ENCODE measurements at regions not wholly inside any gene's neighbourhood (a gene's known extent, or its start where the extent isn't known, plus 50 kb on each side); places are given as distances from the start of the nearest gene placed in this dataset.

- Histone ChIP-seq H3K36me3 (ENCODE audit: control insufficient read depth, insufficient read depth, low read length) (no peaks in the 10 kb centered on the region; the same call in 1 of the 2 replicates), H3K4me3 (ENCODE audit: low read depth, low read length) (no peak overlapping the region), H3K9me3 (no peaks in the 10 kb centered on the region), H3K4me1 (peaks cover 16% of the 10 kb centered on the region), H3K27me3 (replicated peaks; ENCODE audit: control insufficient read depth, insufficient read depth, low read length) (no peaks in the 10 kb centered on the region)
- TF ChIP-seq, protein P1, sequence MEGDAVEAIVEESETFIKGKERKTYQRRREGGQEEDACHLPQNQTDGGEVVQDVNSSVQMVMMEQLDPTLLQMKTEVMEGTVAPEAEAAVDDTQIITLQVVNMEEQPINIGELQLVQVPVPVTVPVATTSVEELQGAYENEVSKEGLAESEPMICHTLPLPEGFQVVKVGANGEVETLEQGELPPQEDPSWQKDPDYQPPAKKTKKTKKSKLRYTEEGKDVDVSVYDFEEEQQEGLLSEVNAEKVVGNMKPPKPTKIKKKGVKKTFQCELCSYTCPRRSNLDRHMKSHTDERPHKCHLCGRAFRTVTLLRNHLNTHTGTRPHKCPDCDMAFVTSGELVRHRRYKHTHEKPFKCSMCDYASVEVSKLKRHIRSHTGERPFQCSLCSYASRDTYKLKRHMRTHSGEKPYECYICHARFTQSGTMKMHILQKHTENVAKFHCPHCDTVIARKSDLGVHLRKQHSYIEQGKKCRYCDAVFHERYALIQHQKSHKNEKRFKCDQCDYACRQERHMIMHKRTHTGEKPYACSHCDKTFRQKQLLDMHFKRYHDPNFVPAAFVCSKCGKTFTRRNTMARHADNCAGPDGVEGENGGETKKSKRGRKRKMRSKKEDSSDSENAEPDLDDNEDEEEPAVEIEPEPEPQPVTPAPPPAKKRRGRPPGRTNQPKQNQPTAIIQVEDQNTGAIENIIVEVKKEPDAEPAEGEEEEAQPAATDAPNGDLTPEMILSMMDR (IDR thresholded peaks at IDR 0.05; ENCODE audit: insufficient read depth in 1 of 2, low read depth in 1 of 2, low read length in 1 of 2, severe bottlenecking in 1 of 2, unreplicated experiment in 1 of 2), result no peak
- POLR2A ChIA-PET, result interaction anchor here (0.5 kb wide), 1 partner anchor 31 kb away, joined by 4 read pairs; no protein-coding TSS in a partner anchor
- Mint-ChIP-seq H3K4me3 (ENCODE audit: unreplicated experiment) (no peak overlapping the region), H3K9me3 (ENCODE audit: unreplicated experiment) (no peaks in the 10 kb centered on the region), H3K27ac (ENCODE audit: unreplicated experiment) (no peak overlapping the region), H3K4me1 (ENCODE audit: low read depth, unreplicated experiment) (peaks cover 11% of the 10 kb centered on the region), H3K27me3 (ENCODE audit: insufficient read depth, unreplicated experiment) (no peaks in the 10 kb centered on the region), H3K36me3 (ENCODE audit: insufficient read depth, unreplicated experiment) (no peaks in the 10 kb centered on the region)
- intact Hi-C loops (cut with micrococcal nuclease; ENCODE audit: unreplicated experiment), result no loop called here
- CTCF ChIA-PET, result no interaction called here
- BruUV-seq (replicated peaks), result no TSS peak
- DNase-seq, result peak; percentile 38 to 68
Observed at GRCh38 chr2:172329774-172330671, 97.4 kb upstream of the ITGA6 start.

DNA sequence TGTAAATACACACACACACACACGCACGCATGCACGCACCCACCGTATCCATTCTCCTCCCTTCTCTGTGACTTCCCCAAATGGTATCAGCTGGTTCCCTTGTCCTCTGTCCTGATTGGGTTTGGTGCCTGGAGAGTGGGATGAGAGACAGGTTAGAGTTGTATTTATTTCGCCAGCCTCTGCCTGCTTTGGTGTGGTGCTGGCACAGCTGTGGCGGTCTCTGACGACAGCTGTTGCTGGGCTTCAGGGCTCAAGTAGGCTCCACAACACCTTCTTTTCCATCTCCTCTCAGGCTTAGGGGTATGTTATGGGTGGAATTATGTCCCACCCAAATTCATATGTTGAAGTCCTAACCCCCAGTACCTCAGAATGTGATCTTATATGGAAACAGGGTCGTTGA is 94.9 kb upstream of the ITGA6 start:
- Mint-ChIP-seq H3K4me3 (ENCODE audit: unreplicated experiment) (no peak overlapping the region), H3K27ac (ENCODE audit: unreplicated experiment) (no peak overlapping the region), H3K9me3 (ENCODE audit: unreplicated experiment) (no peaks in the 10 kb centered on the region), H3K36me3 (ENCODE audit: insufficient read depth, unreplicated experiment) (peaks cover 6% of the 10 kb centered on the region), H3K27me3 (ENCODE audit: insufficient read depth, unreplicated experiment) (no peaks in the 10 kb centered on the region), H3K4me1 (ENCODE audit: low read depth, unreplicated experiment) (peaks cover 17% of the 10 kb centered on the region)
- no peaks in the 10 kb centered on the region for H3K27me3 ChIP-seq (replicated peaks; ENCODE audit: control insufficient read depth, insufficient read depth, low read length)
- ChIA-PET POLR2A (no interaction called here), CTCF (no interaction called here)
- no TSS peak for BruUV-seq (replicated peaks)
- intact Hi-C loops (cut with micrococcal nuclease; ENCODE audit: unreplicated experiment), result no loop called here
- TF ChIP-seq, protein P1 (IDR thresholded peaks at IDR 0.05; ENCODE audit: insufficient read depth in 1 of 2, low read depth in 1 of 2, low read length in 1 of 2, severe bottlenecking in 1 of 2, unreplicated experiment in 1 of 2), result no peak
- no peaks in the 10 kb centered on the region; the same call in 1 of the 2 replicates for H3K36me3 ChIP-seq (ENCODE audit: control insufficient read depth, insufficient read depth, low read length)
- H3K4me3 ChIP-seq (ENCODE audit: low read depth, low read length), result no peak overlapping the region
- H3K9me3 ChIP-seq, result no peaks in the 10 kb centered on the region
- peaks cover 33% of the 10 kb centered on the region for H3K4me1 ChIP-seq
- DNase-seq, result no peak

DNA sequence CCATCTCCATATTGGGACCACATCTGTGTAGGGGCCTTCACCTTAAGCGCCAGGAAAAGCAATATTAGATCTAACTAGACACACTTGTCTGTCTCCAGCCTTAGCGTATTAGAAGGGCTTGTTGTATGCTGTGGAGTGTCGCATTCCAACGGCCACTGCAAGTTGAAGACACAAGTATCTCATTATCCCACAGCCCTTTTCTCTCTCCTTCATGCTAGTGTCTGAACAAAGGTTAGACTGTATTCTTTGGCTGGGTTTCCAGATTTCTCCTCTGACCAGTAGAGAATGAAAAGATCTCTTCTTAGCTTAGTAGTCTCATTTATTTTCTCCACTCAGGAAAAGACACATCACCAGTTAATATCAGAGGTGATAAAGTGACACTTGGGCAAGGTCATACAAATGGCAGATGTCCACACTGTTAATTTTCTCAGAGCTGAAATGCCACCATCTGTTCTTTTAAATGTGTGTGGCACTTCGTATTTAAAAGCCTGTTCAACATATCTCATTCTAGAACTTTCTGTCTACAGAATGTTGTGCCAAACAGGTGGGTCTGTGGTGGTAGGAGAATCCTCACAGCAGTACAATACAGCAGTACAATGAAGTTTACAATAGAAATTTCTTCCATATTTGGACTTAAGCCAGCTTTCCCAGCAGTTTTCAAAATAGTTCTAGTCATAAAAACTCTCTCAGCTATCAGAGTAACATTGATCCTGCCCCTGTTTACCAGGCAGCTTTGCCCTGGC is 94.0 kb upstream of the ITGA6 start:
- Histone ChIP-seq H3K4me3 (ENCODE audit: low read depth, low read length) (no peak overlapping the region), H3K36me3 (ENCODE audit: control insufficient read depth, insufficient read depth, low read length) (no peaks in the 10 kb centered on the region; the same call in 1 of the 2 replicates), H3K4me1 (peaks cover 33% of the 10 kb centered on the region), H3K27me3 (replicated peaks; ENCODE audit: control insufficient read depth, insufficient read depth, low read length) (no peaks in the 10 kb centered on the region), H3K9me3 (no peaks in the 10 kb centered on the region)
- no peak for DNase-seq
- no peak overlapping the region for H3K4me3 Mint-ChIP-seq (ENCODE audit: unreplicated experiment)
- H3K36me3 Mint-ChIP-seq (ENCODE audit: insufficient read depth, unreplicated experiment), result peaks cover 6% of the 10 kb centered on the region
- ChIA-PET CTCF (no interaction called here), POLR2A (no interaction called here)
- H3K4me1 Mint-ChIP-seq (ENCODE audit: low read depth, unreplicated experiment), result peaks cover 17% of the 10 kb centered on the region
- no peak overlapping the region for H3K27ac Mint-ChIP-seq (ENCODE audit: unreplicated experiment)
- BruUV-seq (replicated peaks), result no TSS peak
- intact Hi-C loops (cut with micrococcal nuclease; ENCODE audit: unreplicated experiment), result no loop called here
- TF ChIP-seq, protein P1 (IDR thresholded peaks at IDR 0.05; ENCODE audit: insufficient read depth in 1 of 2, low read depth in 1 of 2, low read length in 1 of 2, severe bottlenecking in 1 of 2, unreplicated experiment in 1 of 2), result no peak
- no peaks in the 10 kb centered on the region for H3K9me3 Mint-ChIP-seq (ENCODE audit: unreplicated experiment)
- H3K27me3 Mint-ChIP-seq (ENCODE audit: insufficient read depth, unreplicated experiment), result no peaks in the 10 kb centered on the region
